Renal pelvis (tissue), 1 donor: ENCODE measurements at regions not wholly inside any gene's neighbourhood (a gene's known extent, or its start where the extent isn't known, plus 50 kb on each side); places are given as distances from the start of the nearest gene placed in this dataset.
"Not testable (repeated sequence)": the region's sequence is repeated elsewhere in the genome, so short reads cannot be mapped to it uniquely, and the experiment has no call there.

ENCODE experiments used
- DNase-seq: peaks from one replicate; pipeline ENCODE4 v3.0.0-alpha.2; 2013

DNA sequence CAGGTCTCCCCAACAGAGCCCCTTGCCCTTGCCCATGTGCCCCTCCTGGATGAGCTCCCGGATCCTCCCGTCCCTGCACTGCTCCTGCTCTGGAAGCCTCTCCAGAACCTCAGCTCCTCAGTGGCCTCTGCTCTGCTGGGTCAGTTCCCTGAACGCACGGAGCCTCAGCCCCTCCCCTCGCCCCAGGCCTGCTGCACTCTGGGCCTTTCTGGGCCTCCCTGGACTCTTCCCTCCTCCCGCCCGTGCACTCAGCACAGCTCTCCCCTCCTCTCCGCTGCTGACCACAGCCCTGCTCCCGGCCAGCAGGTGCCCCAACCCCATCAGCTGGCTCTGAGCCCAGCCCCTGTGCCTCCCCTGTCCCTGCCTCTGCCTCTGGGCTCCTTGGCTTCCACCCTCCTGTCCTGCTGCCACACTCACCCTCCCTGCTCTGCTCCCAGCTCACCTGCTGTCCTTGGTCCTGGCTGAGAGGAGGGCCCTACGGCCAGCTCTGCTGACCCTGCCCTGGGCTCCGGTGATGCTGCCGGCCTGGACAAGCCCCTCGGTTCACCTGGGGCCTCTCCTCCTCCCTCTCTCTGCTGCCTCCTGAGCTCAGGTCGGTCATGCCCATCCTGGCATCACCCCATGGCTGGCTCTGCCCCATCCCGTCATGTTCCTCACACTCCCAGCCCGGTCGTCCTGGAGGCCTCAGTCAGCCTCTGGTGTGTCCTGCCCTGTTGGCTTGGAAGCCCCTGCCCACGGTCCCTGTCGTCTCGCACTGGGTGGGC lies 248.4 kb downstream of the TMEM121 start:
- not testable (repeated sequence) for DNase-seq

DNA sequence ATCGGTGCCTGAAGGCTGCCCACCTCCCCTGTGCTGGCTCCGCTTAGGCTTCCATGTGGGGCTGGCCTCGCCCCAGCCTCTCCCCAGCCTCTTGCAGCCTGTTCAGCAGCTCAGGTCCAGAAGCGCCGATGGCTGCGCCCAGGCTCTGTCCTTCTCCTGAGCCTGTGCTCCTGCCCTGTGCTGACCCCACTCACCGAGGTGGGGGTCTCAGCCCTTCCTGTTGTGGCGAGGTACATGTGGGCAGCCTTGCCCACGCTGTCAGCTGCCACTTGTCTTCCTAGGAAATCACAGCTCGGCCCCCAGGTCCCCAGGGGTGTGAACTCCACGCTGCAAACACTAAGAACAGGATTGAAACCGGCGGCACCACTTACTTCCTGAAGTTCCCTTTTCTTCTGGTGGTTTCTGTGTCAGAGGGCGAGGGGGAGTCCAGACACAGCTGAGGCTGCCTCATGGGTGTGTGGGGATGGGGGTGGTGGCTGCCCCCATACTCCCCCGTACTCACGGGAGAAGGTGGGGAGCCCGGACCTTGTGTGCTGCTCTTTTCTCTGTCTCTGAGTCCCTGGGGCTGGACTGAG lies 249.1 kb downstream of the TMEM121 start:
- DNase-seq = not testable (repeated sequence)

DNA sequence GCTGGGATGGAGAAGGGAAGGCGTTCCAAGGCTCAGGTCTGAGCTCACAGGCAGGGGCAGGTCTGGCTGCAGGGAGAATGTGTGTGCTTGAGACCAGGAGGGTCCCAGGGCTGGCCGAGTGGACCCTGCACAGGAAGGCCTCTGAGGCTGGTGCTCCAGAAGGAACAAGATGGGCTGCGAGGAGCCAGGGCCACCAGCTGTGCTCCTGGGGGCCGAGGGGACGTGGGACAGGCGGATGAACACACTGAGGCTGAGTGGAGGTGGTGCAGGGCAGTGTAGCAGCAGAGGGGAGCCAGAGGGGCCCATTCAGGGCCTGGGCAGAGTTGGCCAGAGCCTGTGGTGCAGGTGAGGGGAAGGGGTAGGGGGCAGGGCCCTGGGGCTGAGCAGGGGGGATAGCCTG lies 249.7 kb downstream of the TMEM121 start:
- not testable (repeated sequence) for DNase-seq

DNA sequence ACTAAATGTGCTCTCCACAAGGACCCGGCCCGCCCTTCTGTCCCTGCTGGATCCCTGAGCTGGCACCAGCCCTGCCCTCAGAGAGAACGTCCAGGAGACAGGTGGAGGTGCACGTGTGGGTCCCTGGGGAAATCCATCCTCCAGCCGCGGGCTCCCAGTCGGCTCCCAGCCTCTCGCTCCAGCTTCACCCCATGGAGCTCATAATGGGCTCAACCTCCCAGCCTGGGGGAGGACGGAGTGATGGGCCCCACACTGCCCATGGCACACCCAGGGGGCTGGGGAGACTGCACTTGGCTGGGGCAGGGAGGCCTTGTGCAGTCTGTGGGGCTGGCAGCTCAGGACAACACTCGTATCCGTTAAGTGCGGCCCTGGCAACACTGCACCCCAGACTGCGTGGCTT lies 250.5 kb downstream of the TMEM121 start:
- no peak for DNase-seq

DNA sequence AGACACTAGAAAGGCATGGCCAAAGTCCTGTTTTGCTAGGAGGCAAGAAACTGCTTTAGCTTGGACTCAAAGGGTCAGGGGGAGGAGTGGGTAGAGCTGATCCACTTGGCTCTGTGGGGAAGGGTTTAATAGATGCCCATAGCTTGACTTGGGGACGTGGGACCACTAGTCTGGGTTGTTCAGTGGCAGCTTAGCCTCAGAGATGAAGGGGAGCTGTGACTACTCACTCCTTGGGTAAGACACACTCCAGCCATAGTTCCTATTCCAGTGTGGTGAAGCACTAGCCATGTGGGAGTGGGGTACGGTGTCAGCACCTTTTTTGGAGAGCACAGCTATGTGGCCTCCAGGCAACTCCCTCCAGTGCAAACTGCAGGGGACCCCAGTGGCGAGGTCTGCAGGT lies 257.3 kb downstream of the TMEM121 start:
- no peak for DNase-seq

DNA sequence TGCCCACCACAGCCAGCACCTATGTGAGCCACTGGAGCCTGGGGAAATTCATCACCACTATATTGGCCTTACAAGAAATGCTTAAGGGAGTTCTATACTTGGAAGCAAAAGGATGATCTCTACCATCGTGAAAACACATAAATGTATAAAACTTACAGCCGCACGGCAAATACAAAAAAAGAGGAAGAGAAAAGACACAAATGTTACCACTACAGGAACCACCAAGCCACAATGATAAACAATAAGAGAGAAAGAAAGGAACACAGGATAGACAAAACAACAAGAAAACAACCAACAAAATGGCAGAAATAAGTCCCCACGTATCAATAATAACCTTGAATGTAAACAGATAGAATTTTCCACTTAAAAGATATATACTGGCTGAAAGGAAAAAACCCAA lies 267.5 kb downstream of the TMEM121 start:
- DNase-seq = no peak

DNA sequence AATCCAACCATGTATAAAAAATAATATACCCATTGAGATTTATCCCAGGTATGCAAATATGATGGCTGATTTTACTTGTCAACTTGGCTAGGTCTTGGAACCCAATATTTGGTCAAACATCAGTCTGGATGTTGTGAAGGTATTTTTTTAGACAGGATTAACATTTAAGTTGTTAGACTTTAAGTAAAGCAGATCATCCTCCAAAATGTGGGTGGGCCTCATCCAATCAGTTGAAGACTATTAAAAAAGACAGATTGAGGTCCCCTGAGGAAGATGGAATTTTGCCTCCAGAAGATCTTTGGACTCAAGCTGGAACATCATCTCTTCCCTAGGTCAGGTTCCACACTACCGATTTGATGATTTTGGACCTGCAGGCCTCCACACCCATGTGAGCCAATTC lies 271.2 kb downstream of the TMEM121 start:
- DNase-seq = no peak

DNA sequence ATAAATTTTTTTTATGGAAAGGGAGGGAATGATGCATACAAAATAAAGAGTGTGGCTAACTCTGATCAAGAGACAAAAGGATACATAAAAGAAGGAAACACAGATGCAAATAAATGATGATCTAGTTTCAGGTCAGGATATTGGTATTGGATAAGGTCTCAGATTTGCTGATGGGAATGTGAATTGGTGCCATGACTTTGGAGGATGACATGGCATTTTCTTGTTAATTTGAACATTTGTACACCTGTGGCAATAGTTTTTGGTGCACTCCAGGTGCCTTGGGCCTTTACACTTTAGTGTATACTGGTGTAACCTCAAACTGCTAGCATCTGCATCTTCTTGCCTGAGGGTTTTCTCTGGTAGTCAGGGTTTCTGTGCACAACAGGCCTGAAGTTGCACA lies 279.3 kb downstream of the TMEM121 start:
- DNase-seq = no peak

DNA sequence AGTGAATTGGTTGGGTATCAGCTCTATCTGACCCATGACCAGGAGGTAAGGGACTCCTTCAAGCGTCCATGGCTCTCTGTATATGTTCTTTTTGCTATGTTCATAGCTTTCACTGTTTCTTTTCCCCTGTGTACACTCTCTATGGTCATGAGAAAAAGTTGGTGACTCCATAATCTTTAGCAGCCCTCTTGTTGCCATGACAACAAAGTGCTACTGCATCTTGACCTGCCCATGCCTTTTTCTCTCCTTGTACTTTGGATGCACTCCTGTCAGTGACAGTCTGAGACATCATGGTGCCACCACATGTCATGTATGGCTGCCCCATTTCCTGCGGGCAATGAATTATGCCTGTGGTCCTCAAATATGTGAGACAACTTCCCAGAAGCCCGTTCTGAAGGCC lies 280.2 kb downstream of the TMEM121 start:
- DNase-seq = no peak

DNA sequence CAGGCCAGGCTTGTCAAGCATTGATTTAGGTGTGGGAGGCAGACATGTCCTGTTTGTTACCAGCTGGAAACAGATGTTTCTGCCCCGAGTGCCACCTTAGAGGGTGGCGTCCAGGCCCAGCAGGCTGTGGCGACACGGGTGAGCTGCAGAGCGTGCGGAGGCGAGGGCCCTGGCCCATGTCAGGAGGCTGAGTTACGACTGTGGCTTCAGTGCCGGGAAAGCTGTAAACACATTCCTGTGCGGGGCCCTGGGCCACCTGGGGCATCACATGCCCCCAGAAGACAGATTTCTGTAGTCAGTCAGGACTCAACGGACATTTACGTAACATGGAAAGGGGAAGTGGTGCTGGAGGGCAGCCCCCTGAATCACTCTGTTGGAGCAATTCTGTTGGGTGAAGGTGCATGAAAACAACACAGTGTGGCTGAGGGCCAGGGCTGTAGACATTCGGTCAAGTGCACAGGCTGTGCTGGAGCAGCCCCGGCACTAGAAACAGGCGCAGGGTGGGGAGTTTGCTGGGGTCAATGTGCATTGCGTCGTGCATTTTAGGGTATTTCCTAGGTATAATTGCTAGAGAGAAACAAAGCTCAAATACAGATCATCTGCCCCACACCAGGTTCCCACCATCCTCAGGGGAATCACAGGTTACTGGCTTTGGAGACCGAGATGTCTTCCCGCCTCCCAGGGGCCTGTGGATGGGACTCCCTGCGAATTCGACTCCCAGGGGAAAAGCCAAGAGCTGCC lies 291.8 kb downstream of the TMEM121 start:
- peak; percentile 11 for DNase-seq

DNA sequence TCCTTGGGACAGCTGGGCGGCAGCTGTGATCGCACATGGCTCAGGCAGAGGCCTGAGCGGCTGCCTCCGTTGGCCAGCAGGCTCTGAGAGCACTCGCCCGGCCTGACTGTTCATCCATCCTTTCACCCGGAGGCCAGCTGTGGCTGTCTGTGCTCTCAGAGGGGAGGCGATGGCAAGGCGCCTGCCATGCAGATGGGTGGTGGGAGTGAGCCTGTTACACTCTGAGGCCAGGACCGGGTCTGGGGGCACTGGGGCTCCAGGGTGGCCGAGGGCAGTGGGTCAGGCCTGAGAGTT lies 292.3 kb downstream of the TMEM121 start:
- DNase-seq = no peak

DNA sequence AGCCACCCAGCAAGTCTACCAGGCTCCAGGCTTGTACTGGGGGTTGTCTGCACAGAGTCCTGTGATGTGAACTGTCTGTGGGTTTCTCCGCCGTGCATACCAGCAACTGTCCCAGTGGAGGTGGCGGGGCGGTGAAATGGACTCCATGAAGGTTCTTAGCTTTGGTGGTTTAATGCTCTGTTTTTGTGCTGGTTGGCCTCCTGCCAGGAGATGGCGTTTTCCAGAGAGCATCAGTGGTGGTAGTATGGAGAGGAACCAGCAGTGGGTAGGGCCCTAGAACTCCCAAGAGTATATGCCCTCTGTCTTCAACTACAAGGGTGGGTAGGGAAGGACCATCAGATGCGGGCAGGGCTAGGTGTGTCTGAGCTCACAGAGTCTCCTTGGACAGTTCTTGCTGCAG lies 303.8 kb downstream of the TMEM121 start:
- no peak for DNase-seq

DNA sequence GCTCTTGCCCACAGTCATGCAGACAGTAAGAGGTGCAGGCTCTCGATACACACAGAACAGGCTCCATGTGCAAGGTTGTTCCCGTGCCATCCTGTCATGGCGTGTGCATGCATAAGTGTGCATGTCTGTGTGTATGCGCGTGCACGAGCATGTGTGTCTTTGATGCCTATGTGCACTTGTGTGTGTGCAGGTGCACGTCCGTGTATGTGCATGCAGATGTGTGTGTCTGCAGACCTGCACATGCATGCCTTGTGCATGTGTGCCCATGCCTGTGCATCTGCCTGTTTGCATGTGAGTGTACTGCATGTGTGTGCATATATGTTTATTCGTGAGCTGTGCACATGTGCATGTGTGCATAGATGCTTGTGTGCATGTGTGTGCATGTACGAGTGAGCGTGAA lies 309.8 kb downstream of the TMEM121 start:
- DNase-seq = no peak

DNA sequence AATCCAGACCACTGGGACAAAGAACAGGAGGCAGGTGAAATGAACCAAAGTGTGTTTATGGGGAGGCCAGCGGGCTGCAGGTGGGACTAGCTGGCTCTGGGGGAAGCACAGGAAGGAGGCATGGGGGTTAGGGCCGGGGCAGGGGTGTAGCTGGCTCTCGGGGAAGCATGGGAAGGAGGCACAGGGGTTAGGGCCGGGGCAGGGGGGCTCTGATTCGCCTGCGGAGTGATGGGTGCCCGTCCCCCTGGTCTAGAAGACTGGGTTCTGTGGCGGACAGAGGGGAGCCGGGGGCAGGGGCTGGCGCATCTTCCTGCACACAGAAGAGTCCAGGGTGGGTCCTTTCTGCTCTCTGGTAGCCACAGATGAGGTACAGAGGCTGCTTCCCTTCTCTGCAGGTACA lies 310.3 kb downstream of the TMEM121 start:
- no peak for DNase-seq

DNA sequence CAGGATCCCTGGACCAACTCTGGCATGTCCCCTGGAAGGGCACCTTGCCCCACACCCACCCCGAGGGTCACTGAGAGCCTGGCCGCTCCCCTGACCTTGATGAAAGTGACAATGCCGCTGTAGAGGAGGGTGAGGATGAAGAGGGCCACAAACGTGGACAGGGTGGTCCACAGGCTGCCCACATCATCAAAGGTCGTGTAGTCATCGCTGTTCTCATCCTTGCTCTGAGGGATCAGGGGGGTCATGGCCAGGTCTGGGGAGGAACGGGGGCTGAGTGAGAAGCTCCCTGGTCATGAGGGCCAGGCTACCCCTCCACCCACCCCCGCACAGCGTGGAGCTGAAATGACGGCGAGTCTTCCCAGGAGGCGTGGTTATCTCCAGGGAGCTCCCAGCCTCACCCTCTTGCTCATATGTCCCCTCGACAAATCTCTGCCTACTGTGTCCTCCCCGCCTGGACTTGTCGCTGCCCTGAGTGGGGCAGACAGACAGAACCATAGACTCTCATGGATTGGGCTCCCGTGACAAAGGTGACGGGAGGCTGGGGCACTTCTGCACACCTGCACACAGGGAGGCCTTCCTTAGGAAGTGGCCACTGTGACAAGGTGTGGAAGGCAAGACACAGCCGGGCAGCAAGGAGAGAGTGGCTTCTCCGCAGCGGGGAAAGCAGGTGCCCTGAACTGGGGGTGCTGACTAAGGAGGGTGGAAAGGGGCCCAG lies 311.1 kb downstream of the TMEM121 start:
- no peak for DNase-seq

DNA sequence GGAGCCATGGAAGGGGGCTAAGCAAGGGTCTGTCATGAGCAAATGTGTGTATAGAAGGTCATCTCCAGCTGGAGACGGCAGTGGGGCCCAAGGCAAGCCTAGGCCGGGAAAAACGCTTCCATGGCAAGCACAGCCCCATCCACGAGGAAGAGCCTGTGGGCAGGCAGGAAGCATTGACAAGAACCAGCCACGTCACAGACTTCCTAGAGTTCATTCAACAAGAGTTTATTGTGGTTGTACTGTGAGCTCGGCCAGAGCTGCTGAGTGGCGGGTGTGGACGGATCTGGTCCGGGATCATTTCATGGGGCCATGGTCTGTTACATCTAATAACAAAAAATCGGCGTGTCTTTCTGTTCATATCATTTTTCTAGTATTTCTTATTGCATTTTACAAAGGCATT lies 311.7 kb downstream of the TMEM121 start:
- DNase-seq = no peak

DNA sequence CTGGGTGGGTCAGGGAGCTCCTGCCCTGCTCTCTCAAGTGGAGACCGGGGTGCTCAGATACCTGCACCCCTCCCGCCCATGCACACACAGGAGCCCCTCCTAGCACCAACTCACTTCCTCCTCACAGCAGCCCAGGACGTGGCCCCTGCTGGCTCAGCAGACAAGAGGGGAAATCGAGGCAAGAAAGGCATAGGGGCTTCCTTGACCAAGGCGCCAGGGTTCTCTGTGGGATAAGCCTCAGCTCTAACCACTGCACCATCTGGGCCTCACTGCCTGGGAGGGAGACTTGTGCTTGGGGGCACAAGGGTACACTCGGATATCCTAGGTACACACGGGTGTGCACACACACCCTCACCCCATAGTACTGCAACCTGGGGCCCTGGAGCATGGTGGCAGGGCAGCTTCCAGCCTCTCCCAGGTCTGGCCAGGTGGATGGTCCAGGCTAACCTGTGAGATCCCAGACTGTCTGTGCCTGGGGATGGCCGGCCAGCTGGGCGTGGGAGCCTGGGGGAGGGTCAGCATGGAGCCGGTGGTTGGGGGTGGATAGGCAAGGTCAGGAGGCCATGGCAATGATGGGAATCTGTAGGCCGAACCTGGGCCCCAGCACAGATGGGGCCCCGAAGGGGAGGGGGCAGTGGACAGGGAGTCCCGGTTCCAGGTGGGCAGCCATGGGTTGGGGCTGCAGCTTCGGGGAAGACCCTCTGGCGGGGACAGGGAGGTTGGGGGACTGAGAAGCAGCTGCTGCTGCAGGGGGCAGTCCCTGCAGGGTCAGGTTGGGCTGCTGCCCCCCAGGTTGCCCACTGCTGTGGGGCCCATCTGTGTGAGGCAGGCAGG lies 312.4 kb downstream of the TMEM121 start:
- no peak for DNase-seq

DNA sequence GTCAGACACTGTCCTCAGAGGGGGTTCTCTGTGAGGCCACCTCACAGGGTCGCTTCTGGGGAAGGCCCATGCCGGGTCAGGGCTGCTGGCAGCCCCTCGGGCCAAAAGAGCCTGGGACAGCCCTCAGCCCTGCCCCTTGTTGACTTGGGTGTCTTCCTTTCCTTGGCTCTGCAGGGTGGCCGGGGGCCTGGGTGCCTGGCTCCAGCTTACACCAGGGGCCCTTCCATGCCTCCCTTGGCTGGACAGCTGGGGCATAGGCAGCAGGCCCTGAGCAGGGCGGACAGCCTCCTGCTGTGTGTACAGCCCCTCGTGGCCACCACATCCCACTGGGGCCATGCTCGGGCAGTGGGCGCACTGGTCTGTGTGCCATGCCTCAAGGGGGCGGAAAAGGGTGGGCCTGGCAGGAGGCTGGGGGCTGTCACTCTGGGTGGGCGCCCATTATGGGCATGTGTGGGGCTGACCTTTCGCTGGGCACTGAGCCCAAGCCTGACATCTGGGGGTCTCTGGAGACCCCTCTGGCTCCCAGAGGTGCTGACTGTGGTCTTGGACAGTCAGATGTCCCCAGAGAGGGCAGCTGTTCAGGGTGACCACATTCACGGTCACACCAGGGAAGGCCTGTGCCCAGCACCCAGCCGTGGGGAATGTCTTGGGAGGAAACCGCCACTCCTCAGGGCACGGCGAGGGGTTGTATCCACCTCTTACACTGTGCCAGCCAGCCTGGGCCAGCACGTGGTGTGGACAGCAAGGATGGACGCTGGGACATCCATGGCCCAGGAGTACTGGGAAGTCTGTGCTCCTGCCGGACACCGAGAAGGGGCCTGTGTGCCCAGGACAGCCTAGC lies 313.3 kb downstream of the TMEM121 start:
- DNase-seq = no peak

DNA sequence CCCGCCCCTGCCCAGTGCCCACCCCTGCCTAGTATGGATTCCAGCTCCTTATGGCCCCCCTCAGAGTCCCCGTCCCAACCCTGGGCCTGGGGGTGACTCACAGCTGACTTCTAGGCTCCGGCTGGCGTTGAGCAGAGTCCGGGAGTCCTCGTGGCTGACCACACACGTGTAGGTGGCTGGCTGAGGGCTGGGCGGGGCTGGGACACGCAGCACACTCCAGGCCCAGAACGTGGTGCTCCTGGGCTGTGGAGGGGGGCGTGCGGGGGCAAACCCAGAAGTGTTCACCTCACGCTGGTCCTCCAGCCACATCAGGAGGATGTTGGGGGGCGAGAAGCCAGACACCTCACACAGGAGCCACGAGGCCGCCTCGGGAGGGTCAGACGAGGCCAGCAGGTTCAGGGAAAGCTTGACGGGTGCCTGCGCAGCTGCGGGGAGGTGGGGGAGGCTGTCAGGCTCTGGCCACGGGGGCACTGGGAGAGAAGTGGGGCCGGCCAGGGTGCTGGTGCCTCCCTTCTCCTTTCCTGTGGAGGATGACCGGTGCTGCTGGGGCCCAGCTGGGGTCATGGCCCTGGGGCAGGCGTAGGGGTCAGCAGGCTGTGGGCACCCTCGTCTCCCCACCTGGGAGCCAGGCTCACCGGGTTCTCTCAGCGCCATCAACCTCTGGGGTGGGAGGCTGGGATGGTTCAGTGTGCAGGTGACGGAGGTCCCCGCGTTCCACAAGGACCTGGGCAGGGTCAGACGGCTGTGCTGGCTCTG lies 314.1 kb downstream of the TMEM121 start:
- DNase-seq = no peak
